IMR-90 (cell line): ENCODE measurements at regions not wholly inside any gene's neighbourhood (a gene's known extent, or its start where the extent isn't known, plus 50 kb on each side); places are given as distances from the start of the nearest gene placed in this dataset.

ENCODE experiments used
- ATAC-seq: fragments of 200-7000 bp; cut with Tn5 transposase; 2 replicates; pipeline ENCODE4 v1.9.1; 2020; ENCODE audit warnings: low read depth, mild to moderate bottlenecking, moderate library complexity
- BruUV-seq: library from RNA; stranded (reverse); fragments of 400-500 nt; replicated peaks from 2 replicates; lab custom pipeline; 2021; lab: Mats Ljungman, UMichigan
- CTCF ChIA-PET: fragments of 300-600 bp; formaldehyde crosslinking; extraction: SDS; loops from one replicate; lab custom pipeline; 2021; ENCODE audit warnings: antibody characterized with exemption; lab: Yijun Ruan, JAX
- POLR2A ChIA-PET: fragments of 300-600 bp; sonication (Branson Sonifier 250); formaldehyde crosslinking; loops from one replicate; lab custom pipeline; 2022; ENCODE audit warnings: antibody characterized with exemption; ENCODE audit not compliant: unreplicated experiment; lab: Charles Lee
- DNase-seq: peaks from one replicate; pipeline ENCODE4 v3.0.0; 2013
- H2AFZ ChIP-seq: replicated peaks from 2 replicates; pipeline ENCODE3; 2013; ENCODE audit warnings: low read length, mild to moderate bottlenecking; ENCODE audit not compliant: poor library complexity
- H2AK5ac ChIP-seq: 2 replicates; pipeline ENCODE4 v1.6.1; 2013; ENCODE audit warnings: low read depth, low read length, inconsistent platforms
- H2AK9ac ChIP-seq: replicated peaks from 2 replicates; pipeline ENCODE3; 2013; ENCODE audit warnings: mild to moderate bottlenecking, low read depth, low read length, moderate library complexity; ENCODE audit not compliant: poor library complexity
- H2BK120ac ChIP-seq: 2 replicates; pipeline ENCODE4 v1.6.1; 2013; ENCODE audit warnings: low read depth, low read length, inconsistent platforms
- H2BK15ac ChIP-seq: 3 replicates; pipeline ENCODE4 v1.6.1; 2013; ENCODE audit warnings: low read depth, low read length, inconsistent platforms
- H2BK20ac ChIP-seq: 2 replicates; pipeline ENCODE4 v1.6.1; 2013; ENCODE audit warnings: low read depth, mild to moderate bottlenecking, inconsistent platforms, low read length, moderate library complexity
- H2BK5ac ChIP-seq: 2 replicates; pipeline ENCODE4 v1.6.1; 2013; ENCODE audit warnings: mild to moderate bottlenecking, low read depth, low read length, inconsistent platforms; ENCODE audit not compliant: poor library complexity, severe bottlenecking
- H3K14ac ChIP-seq: replicated peaks from 2 replicates; pipeline ENCODE4 v1.6.1; 2013; ENCODE audit warnings: low read depth, low read length, inconsistent platforms
- H3K18ac ChIP-seq: 2 replicates; pipeline ENCODE4 v1.6.1; 2013; ENCODE audit warnings: low read depth, low read length, control low read depth
- H3K23ac ChIP-seq: 2 replicates; pipeline ENCODE4 v1.6.1; 2013; ENCODE audit warnings: low read depth, low read length, inconsistent platforms
- H3K27ac ChIP-seq: 2 replicates; pipeline ENCODE4 v1.5.1; 2013; ENCODE audit warnings: mild to moderate bottlenecking, control low read depth, low read length; ENCODE audit not compliant: insufficient read depth
- H3K27me3 ChIP-seq: 2 replicates; pipeline ENCODE4 v1.6.1; 2013; ENCODE audit warnings: low read length; ENCODE audit not compliant: control insufficient read depth, insufficient read depth
- H3K36me3 ChIP-seq: 2 replicates; pipeline ENCODE4 v1.6.1; 2013; ENCODE audit warnings: low read length, mixed read lengths; ENCODE audit not compliant: control insufficient read depth, insufficient read depth
- H3K4ac ChIP-seq: 2 replicates; pipeline ENCODE4 v1.6.1; 2013; ENCODE audit warnings: low read depth, low read length, inconsistent platforms
- H3K4me1 ChIP-seq: 2 replicates; pipeline ENCODE4 v1.6.1; 2013; ENCODE audit warnings: low read length, mixed read lengths; ENCODE audit not compliant: control insufficient read depth, insufficient read depth
- H3K4me2 ChIP-seq: 2 replicates; pipeline ENCODE4 v1.6.1; 2013; ENCODE audit warnings: low read depth, mild to moderate bottlenecking, control low read depth, low read length, moderate library complexity
- H3K4me3 ChIP-seq: 2 replicates; pipeline ENCODE4 v1.5.1; 2013; ENCODE audit warnings: low read depth, mild to moderate bottlenecking, control low read depth, low read length, moderate library complexity; ENCODE audit not compliant: insufficient read depth
- H3K56ac ChIP-seq: 2 replicates; pipeline ENCODE4 v1.6.1; 2013; ENCODE audit warnings: low read length, inconsistent platforms; ENCODE audit not compliant: insufficient read depth; ENCODE audit errors: extremely low read depth
- H3K79me1 ChIP-seq, 2 experiments: 2 replicates each; pipeline ENCODE4 v1.6.1; 2013; ENCODE audit warnings: low read length in 2 of 2, inconsistent platforms in 1 of 2, low read depth in 1 of 2
- H3K9ac ChIP-seq: 2 replicates; pipeline ENCODE4 v1.6.1; 2013; ENCODE audit warnings: low read depth, low read length, control low read depth
- H3K9me1 ChIP-seq: 2 replicates; pipeline ENCODE4 v1.6.1; 2013; ENCODE audit warnings: low read length, inconsistent platforms; ENCODE audit not compliant: insufficient read depth
- H3K9me3 ChIP-seq: 2 replicates; pipeline ENCODE4 v1.6.1; 2013; ENCODE audit warnings: low read length; ENCODE audit not compliant: control insufficient read depth, insufficient read depth
- H4K20me1 ChIP-seq: 2 replicates; pipeline ENCODE4 v1.6.1; 2013; ENCODE audit warnings: low read length, inconsistent platforms; ENCODE audit not compliant: insufficient read depth
- H4K5ac ChIP-seq: 2 replicates; pipeline ENCODE4 v1.6.1; 2013; ENCODE audit warnings: mild to moderate bottlenecking, low read depth, low read length, control low read depth
- H4K8ac ChIP-seq, 2 experiments: 2 replicates each; pipeline ENCODE4 v1.6.1; 2013; ENCODE audit warnings: low read depth in 2 of 2, low read length in 2 of 2, control low read depth in 1 of 2, inconsistent platforms in 1 of 2
- H4K91ac ChIP-seq: 2 replicates; pipeline ENCODE4 v1.6.1; 2013; ENCODE audit warnings: low read depth, low read length, inconsistent platforms; ENCODE audit not compliant: insufficient read depth
- BHLHE40 ChIP-seq: fragments of 150-350 bp; IDR thresholded peaks from 2 replicates; pipeline ENCODE4 v1.6.1; 2016; ENCODE audit warnings: mild to moderate bottlenecking, low read depth, low read length
- CEBPB ChIP-seq: IDR thresholded peaks from 2 replicates; pipeline ENCODE4 v1.6.1; 2012; ENCODE audit warnings: low read depth, low read length, improper control_type of control experiment
- CHD1 ChIP-seq: IDR thresholded peaks from 2 replicates; pipeline ENCODE4 v1.6.1; 2012; ENCODE audit warnings: low read depth, low read length, improper control_type of control experiment
- CTCF ChIP-seq: conservative IDR thresholded peaks from 2 replicates; pipeline ENCODE4 v1.5.1; 2012; ENCODE audit warnings: mild to moderate bottlenecking, low read depth, low read length, improper control_type of control experiment
- FOS ChIP-seq: fragments of 150-350 bp; IDR thresholded peaks from 2 replicates; pipeline ENCODE4 v1.6.1; 2016; ENCODE audit warnings: low read depth, low read length
- MAFK ChIP-seq: IDR thresholded peaks from 2 replicates; pipeline ENCODE4 v1.6.1; 2012; ENCODE audit warnings: low read depth, low read length, improper control_type of control experiment
- MAZ ChIP-seq: IDR thresholded peaks from 2 replicates; pipeline ENCODE4 v1.6.1; 2012; ENCODE audit warnings: low read depth, mild to moderate bottlenecking, low read length, improper control_type of control experiment, moderate library complexity, borderline replicate concordance
- MXI1 ChIP-seq: IDR thresholded peaks from 2 replicates; pipeline ENCODE4 v1.6.1; 2012; ENCODE audit warnings: low read depth, mild to moderate bottlenecking, low read length, moderate library complexity, borderline replicate concordance
- NFE2L2 ChIP-seq: fragments of 150-350 bp; IDR thresholded peaks from 2 replicates; pipeline ENCODE4 v1.6.1; 2016; ENCODE audit warnings: low read depth, mild to moderate bottlenecking, low read length
- POLR2A ChIP-seq: IDR thresholded peaks from 2 replicates; pipeline ENCODE4 v1.6.1; 2012; ENCODE audit warnings: mild to moderate bottlenecking, low read depth, low read length
- RCOR1 ChIP-seq: IDR thresholded peaks from 2 replicates; pipeline ENCODE4 v1.6.1; 2012; ENCODE audit warnings: mild to moderate bottlenecking, low read length, improper control_type of control experiment; ENCODE audit not compliant: insufficient replicate concordance
- USF2 ChIP-seq: fragments of 150-350 bp; IDR thresholded peaks from 2 replicates; pipeline ENCODE4 v1.6.1; 2017; ENCODE audit warnings: mild to moderate bottlenecking, antibody characterized with exemption, low read length, low read depth
- WGBS, 2 experiments: methylation state at CpG; one replicate each; pipeline versions ENCODE4 v1.1.5 to v1.1.7; 2013; ENCODE audit warnings: missing lambda C conversion rate in 2 of 2; ENCODE audit not compliant: insufficient read length in 1 of 2; ENCODE audit errors: extremely low coverage in 2 of 2; 5-methylcytosine and 5-hydroxymethylcytosine counted together
- dilution Hi-C: fragments of 300-500 bp; cut with HindIII; formaldehyde crosslinking; loops from one replicate; pipeline ENCODE4 v1.14.3; 2018; ENCODE audit warnings: low sequenced_read_pairs; ENCODE audit not compliant: unreplicated experiment
- in situ Hi-C: fragments of 300-500 bp; cut with MboI; formaldehyde crosslinking; loops from 3 replicates; pipeline ENCODE4 v1.14.3; 2019; ENCODE audit warnings: low sequenced_read_pairs, inconsistent platforms, mixed read lengths
- intact Hi-C: fragments of 100-400 bp; cut with micrococcal nuclease; formaldehyde crosslinking; loops from 2 replicates; pipeline ENCODE4 v1.10.0; 2022

- Histone ChIP-seq H2AK5ac (no peak overlapping the region), H2BK5ac (no peak overlapping the region), H2BK120ac (no peak overlapping the region), H3K4me3 (no peak overlapping the region), H4K5ac (no peak overlapping the region), H3K4me1 (no peaks in the 10 kb centered on the region), H3K9ac (no peak overlapping the region), H3K23ac (no peak overlapping the region), H4K8ac (no peak overlapping the region), H3K56ac (no peak overlapping the region), H3K9me1 (no peaks in the 10 kb centered on the region), H3K9me3 (peaks cover 2% of the 10 kb centered on the region; the same call in 1 of the 2 replicates), H2AK9ac (no peak overlapping the region), H3K27me3 (no peaks in the 10 kb centered on the region), H3K4ac (no peak overlapping the region), H2AFZ (no peak overlapping the region), H3K14ac (no peak overlapping the region), H3K27ac (no peak overlapping the region), H2BK20ac (no peak overlapping the region), H3K18ac (no peak overlapping the region), H2BK15ac (no peak overlapping the region), H3K79me1 (no peaks in the 10 kb centered on the region), H3K36me3 (no peaks in the 10 kb centered on the region), H4K91ac (no peak overlapping the region), H3K4me2 (no peak overlapping the region), H4K20me1 (no peaks in the 10 kb centered on the region)
- no TSS peak for BruUV-seq
- no peak for ATAC-seq
- in situ Hi-C loops (no loop called here), intact Hi-C loops (no loop called here), dilution Hi-C loops (no loop called here)
- WGBS, 2 experiments, result no CpG with 5 or more reads among the region's 1 CpG
- TF ChIP-seq POLR2A, result no peak
- no peak for TF ChIP-seq CHD1
- no peak for TF ChIP-seq RCOR1
- no peak for TF ChIP-seq FOS
- no peak for TF ChIP-seq NFE2L2
- TF ChIP-seq MAFK, result no peak
- TF ChIP-seq USF2, result no peak
- no peak for TF ChIP-seq MAZ
- TF ChIP-seq CTCF, result no peak
- no peak for TF ChIP-seq MXI1
- no peak for TF ChIP-seq BHLHE40
- TF ChIP-seq CEBPB, result no peak
- ChIA-PET POLR2A (no interaction called here), CTCF (no interaction called here)
- DNase-seq, result no peak
Measured at GRCh38 chr14:94975366-94975765, 182.0 kb downstream of the DICER1 start.
